ENCODE measurements at regions not wholly inside any gene's neighbourhood (a gene's known extent, or its start where the extent isn't known, plus 50 kb on each side); places are given as distances from the start of the nearest gene placed in this dataset.

- TF ChIP-seq CTCF (IDR thresholded peaks at IDR 0.05) (no peak), POLR2A (IDR thresholded peaks at IDR 0.05) (no peak), POLR2AphosphoS5 (IDR thresholded peaks at IDR 0.05) (no peak)
Observed at GRCh38 chr21:18170221-18170620, 74.4 kb upstream of the CHODL start.
